H1 (cell line): ENCODE measurements at regions not wholly inside any gene's neighbourhood (a gene's known extent, or its start where the extent isn't known, plus 50 kb on each side); places are given as distances from the start of the nearest gene placed in this dataset.

Source experiments
- BCL11A ChIP-seq, 2 experiments: IDR thresholded peaks; one replicate each; pipeline ENCODE4 v1.6.1; 2011; ENCODE audit warnings: low read depth in 2 of 2, low read length in 2 of 2, mild to moderate bottlenecking in 2 of 2
- TF ChIP-seq, protein P1 (sequence below), 3 experiments: IDR thresholded peaks; 1 replicate in 2 of 3; 2 replicates in 1 of 3; pipeline versions ENCODE4 v1.5.1 to v1.6.1; 2011; ENCODE audit warnings: low read length in 3 of 3, mild to moderate bottlenecking in 3 of 3, inconsistent platforms in 2 of 3, low read depth in 1 of 3, moderate library complexity in 1 of 3; ENCODE audit not compliant: insufficient read depth in 1 of 3; ENCODE audit errors: control extremely low read depth in 1 of 3

DNA sequence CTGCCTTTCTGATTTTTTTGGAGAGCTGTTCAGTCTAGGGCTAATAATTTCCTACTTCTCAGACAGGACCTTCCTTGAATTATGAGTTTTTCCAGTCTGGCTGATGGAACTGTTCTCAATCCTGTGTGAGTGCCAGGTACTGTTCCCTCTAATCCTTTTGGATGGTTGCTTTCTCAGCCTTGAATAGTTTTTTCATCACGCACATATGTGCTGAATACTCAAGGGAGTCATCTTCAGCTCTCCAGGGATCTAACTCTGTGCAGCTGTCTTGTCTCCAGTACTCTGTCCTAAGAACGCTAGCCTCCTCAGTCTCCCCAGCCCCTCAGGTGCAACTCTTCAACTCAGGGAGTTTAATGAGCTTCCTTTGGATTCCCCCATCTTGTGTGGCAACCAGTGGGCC lies 93.2 kb downstream of the GASK1B start (continued):
- TF ChIP-seq, protein P1, sequence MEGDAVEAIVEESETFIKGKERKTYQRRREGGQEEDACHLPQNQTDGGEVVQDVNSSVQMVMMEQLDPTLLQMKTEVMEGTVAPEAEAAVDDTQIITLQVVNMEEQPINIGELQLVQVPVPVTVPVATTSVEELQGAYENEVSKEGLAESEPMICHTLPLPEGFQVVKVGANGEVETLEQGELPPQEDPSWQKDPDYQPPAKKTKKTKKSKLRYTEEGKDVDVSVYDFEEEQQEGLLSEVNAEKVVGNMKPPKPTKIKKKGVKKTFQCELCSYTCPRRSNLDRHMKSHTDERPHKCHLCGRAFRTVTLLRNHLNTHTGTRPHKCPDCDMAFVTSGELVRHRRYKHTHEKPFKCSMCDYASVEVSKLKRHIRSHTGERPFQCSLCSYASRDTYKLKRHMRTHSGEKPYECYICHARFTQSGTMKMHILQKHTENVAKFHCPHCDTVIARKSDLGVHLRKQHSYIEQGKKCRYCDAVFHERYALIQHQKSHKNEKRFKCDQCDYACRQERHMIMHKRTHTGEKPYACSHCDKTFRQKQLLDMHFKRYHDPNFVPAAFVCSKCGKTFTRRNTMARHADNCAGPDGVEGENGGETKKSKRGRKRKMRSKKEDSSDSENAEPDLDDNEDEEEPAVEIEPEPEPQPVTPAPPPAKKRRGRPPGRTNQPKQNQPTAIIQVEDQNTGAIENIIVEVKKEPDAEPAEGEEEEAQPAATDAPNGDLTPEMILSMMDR (IDR thresholded peaks at IDR 0.05; ENCODE audit: control extremely low read depth in 1 of 3, insufficient read depth in 1 of 3, low read depth in 1 of 3, low read length in 3 of 3), result no peak
- TF ChIP-seq BCL11A (IDR thresholded peaks at IDR 0.05; ENCODE audit: low read depth in 2 of 2, low read length in 2 of 2), result no peak
